Chondrocyte (in vitro differentiated cells): ENCODE measurements at regions not wholly inside any gene's neighbourhood (a gene's known extent, or its start where the extent isn't known, plus 50 kb on each side); places are given as distances from the start of the nearest gene placed in this dataset.

ENCODE experiments used
- DNase-seq: peaks from one replicate; pipeline ENCODE4 v3.0.0; 2021; ENCODE audit warnings: mixed read lengths, low spot score
- H3K27ac Mint-ChIP-seq: one replicate; pipeline ENCODE4 v1.8.0; 2021; ENCODE audit warnings: mild to moderate bottlenecking, moderate library complexity, mixed read lengths; ENCODE audit not compliant: unreplicated experiment
- H3K27me3 Mint-ChIP-seq: 2 replicates; pipeline ENCODE4 v1.8.0; 2021; ENCODE audit warnings: low read depth, mixed read lengths
- H3K36me3 Mint-ChIP-seq: 2 replicates; pipeline ENCODE4 v1.8.0; 2021; ENCODE audit warnings: low read depth, mixed read lengths
- H3K4me1 Mint-ChIP-seq: 2 replicates; pipeline ENCODE4 v1.8.0; 2021; ENCODE audit warnings: low read depth, mild to moderate bottlenecking, mixed read lengths
- H3K4me3 Mint-ChIP-seq: one replicate; pipeline ENCODE4 v1.8.0; 2021; ENCODE audit warnings: mild to moderate bottlenecking, moderate library complexity, mixed read lengths; ENCODE audit not compliant: unreplicated experiment
- H3K9me3 Mint-ChIP-seq: 2 replicates; pipeline ENCODE4 v1.8.0; 2021; ENCODE audit warnings: low read depth, mixed read lengths
- CTCF ChIP-seq: fragments of 200-600 bp; sonication (generic); IDR thresholded peaks from 2 replicates; pipeline ENCODE4 v1.5.0; 2021; ENCODE audit warnings: antibody characterized with exemption, mild to moderate bottlenecking, moderate library complexity

- TF ChIP-seq CTCF = no peak
- no peak overlapping the region for H3K27ac Mint-ChIP-seq
- peak; percentile 76 for DNase-seq
- peaks cover 16% of the 10 kb centered on the region for H3K4me1 Mint-ChIP-seq
- peaks cover 26% of the 10 kb centered on the region for H3K9me3 Mint-ChIP-seq
- H3K27me3 Mint-ChIP-seq = no peaks in the 10 kb centered on the region
- H3K36me3 Mint-ChIP-seq = peaks cover 13% of the 10 kb centered on the region
- H3K4me3 Mint-ChIP-seq = no peak overlapping the region
Observed at GRCh38 chr17:63304704-63305261, 141.3 kb downstream of the CYB561 start.

GRCh38 chr17:63305857-63306256 is 140.2 kb downstream of the CYB561 start:
- H3K4me3 Mint-ChIP-seq = no peak overlapping the region
- no peak for TF ChIP-seq CTCF
- no peaks in the 10 kb centered on the region for H3K27me3 Mint-ChIP-seq
- H3K9me3 Mint-ChIP-seq = peaks cover 24% of the 10 kb centered on the region
- DNase-seq = no peak
- H3K36me3 Mint-ChIP-seq = peaks cover 13% of the 10 kb centered on the region
- no peak overlapping the region for H3K27ac Mint-ChIP-seq
- peaks cover 10% of the 10 kb centered on the region for H3K4me1 Mint-ChIP-seq

- no peak for TF ChIP-seq CTCF
- Mint-ChIP-seq H3K4me3 (no peak overlapping the region), H3K27me3 (no peaks in the 10 kb centered on the region), H3K9me3 (peaks cover 22% of the 10 kb centered on the region), H3K36me3 (peaks cover 11% of the 10 kb centered on the region), H3K4me1 (peaks cover 10% of the 10 kb centered on the region), H3K27ac (no peak overlapping the region)
- DNase-seq = no peak
Observed at GRCh38 chr17:63306855-63307254, 139.3 kb downstream of the CYB561 start.

GRCh38 chr17:63308272-63308671 is 137.8 kb downstream of the CYB561 start:
- H3K4me1 Mint-ChIP-seq = peaks cover 10% of the 10 kb centered on the region
- no peak overlapping the region for H3K27ac Mint-ChIP-seq
- no peak overlapping the region for H3K4me3 Mint-ChIP-seq
- no peaks in the 10 kb centered on the region for H3K27me3 Mint-ChIP-seq
- peaks cover 20% of the 10 kb centered on the region for H3K9me3 Mint-ChIP-seq
- no peak for TF ChIP-seq CTCF
- peaks cover 8% of the 10 kb centered on the region for H3K36me3 Mint-ChIP-seq
- no peak for DNase-seq

- H3K4me3 Mint-ChIP-seq = no peak overlapping the region
- no peaks in the 10 kb centered on the region for H3K27me3 Mint-ChIP-seq
- no peak for TF ChIP-seq CTCF
- peaks cover 10% of the 10 kb centered on the region for H3K4me1 Mint-ChIP-seq
- no peak overlapping the region for H3K27ac Mint-ChIP-seq
- H3K36me3 Mint-ChIP-seq = peaks cover 3% of the 10 kb centered on the region
- peaks cover 13% of the 10 kb centered on the region for H3K9me3 Mint-ChIP-seq
- no peak for DNase-seq
Observed at GRCh38 chr17:63309021-63309420, 137.1 kb downstream of the CYB561 start.
